ENCODE measurements at regions not wholly inside any gene's neighbourhood (a gene's known extent, or its start where the extent isn't known, plus 50 kb on each side); places are given as distances from the start of the nearest gene placed in this dataset.

DNA sequence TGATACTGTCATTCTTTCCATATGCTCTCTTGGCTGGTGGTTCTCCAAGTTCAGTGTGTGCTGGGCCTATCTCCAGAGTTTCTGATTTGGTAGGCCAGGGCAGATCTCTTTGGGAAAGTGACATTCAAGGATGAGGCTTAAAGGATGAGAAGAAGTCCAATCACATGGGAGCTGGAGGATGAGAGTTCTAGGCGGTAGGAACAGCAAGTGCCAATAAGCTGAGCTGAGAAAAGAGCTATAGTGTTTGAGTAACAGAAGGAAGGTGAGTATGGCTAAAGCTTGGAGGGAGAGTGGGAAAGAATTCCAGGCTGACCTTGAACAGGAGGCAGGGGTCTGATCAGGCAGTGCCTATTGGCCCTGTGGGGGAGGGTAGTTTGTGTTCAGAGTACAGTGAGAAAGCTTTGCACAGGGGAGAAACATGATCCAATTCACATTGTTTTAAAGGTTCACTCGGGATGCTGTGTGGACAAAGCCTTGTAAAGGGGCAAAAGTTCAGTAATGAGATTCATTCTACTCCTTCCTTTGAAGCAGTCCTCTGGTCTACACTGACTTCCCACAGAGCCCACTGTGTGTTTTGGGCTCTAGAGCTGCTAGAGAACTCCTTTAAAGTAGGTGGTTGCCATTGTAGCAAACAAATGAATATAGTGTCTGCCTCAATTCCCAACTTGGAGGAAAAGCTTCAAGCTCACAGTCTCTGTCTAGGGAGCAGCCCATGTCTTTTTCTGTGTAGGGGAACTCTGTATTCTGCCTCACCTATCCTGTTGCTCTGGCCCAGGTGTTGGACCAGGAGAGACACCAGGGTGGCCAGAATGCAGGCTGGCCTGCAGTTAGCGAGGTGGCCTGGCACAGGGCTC, 81.8 kb downstream of the FASTKD2 start:
- TF ChIP-seq, protein P1, sequence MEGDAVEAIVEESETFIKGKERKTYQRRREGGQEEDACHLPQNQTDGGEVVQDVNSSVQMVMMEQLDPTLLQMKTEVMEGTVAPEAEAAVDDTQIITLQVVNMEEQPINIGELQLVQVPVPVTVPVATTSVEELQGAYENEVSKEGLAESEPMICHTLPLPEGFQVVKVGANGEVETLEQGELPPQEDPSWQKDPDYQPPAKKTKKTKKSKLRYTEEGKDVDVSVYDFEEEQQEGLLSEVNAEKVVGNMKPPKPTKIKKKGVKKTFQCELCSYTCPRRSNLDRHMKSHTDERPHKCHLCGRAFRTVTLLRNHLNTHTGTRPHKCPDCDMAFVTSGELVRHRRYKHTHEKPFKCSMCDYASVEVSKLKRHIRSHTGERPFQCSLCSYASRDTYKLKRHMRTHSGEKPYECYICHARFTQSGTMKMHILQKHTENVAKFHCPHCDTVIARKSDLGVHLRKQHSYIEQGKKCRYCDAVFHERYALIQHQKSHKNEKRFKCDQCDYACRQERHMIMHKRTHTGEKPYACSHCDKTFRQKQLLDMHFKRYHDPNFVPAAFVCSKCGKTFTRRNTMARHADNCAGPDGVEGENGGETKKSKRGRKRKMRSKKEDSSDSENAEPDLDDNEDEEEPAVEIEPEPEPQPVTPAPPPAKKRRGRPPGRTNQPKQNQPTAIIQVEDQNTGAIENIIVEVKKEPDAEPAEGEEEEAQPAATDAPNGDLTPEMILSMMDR (IDR thresholded peaks at IDR 0.05; ENCODE audit: borderline replicate concordance, extremely low read depth, low read length, poor library complexity, severe bottlenecking) = no peak
- TF ChIP-seq EZH2 (IDR thresholded peaks at IDR 0.05; ENCODE audit: borderline replicate concordance, low read depth, low read length, severe bottlenecking) = no peak
